Muscle layer of colon (tissue), 2 donors: ENCODE measurements at regions not wholly inside any gene's neighbourhood (a gene's known extent, or its start where the extent isn't known, plus 50 kb on each side); places are given as distances from the start of the nearest gene placed in this dataset.
"Not testable (repeated sequence)": the region's sequence is repeated elsewhere in the genome, so short reads cannot be mapped to it uniquely, and the experiment has no call there.

Source experiments
- H3K27ac ChIP-seq: one replicate; pipeline ENCODE4 v1.7.0; 2013; ENCODE audit warnings: low read depth, mild to moderate bottlenecking, low read length, moderate library complexity
- H3K27me3 ChIP-seq, 2 donors: one replicate each; pipeline ENCODE4 v1.7.0; 2013; ENCODE audit warnings: low read length in 2 of 2, mild to moderate bottlenecking in 2 of 2; ENCODE audit not compliant: insufficient read depth in 2 of 2, control insufficient read depth in 1 of 2
- H3K36me3 ChIP-seq: one replicate; pipeline ENCODE4 v1.7.0; 2013; ENCODE audit warnings: mild to moderate bottlenecking, low read length; ENCODE audit not compliant: insufficient read depth
- H3K4me1 ChIP-seq: one replicate; pipeline ENCODE4 v1.7.0; 2013; ENCODE audit warnings: mild to moderate bottlenecking, low read length; ENCODE audit not compliant: insufficient read depth
- H3K4me3 ChIP-seq, 2 donors: one replicate each; pipeline ENCODE4 v1.7.0; 2013; ENCODE audit warnings: low read length in 2 of 2, low read depth in 1 of 2, mild to moderate bottlenecking in 1 of 2, moderate library complexity in 1 of 2
- H3K9ac ChIP-seq: one replicate; pipeline ENCODE4 v1.7.0; 2013; ENCODE audit warnings: low read length
- H3K9me3 ChIP-seq: one replicate; pipeline ENCODE4 v1.7.0; 2013; ENCODE audit warnings: mild to moderate bottlenecking, low read length
- donor health status: abdominal sarcoma.
- donor health status: Adenocarcinoma of cecum.

DNA sequence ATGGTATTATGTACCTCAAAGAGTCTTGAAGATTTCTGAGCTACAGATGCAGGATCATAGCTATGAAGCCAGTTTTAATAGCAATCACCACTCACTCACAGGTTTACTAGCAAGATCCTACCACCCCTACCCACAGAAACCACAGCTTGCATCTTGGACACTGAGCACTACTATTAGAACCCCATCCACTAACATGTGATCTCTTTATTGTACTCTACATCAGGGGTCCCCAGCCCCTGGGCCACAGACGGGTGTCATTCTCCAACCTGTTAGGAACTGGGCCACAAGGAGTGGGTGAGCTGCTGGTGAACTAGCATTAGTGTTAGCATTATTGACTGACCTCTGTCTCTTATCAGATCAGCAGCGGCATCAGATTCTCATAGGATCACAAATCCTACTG is 844.8 kb upstream of the CHORDC1 start:
- Histone ChIP-seq H3K4me3 (no peak overlapping the region), H3K27ac (no peak overlapping the region), H3K27me3 (no peaks in the 10 kb centered on the region), H3K9me3 (no peaks in the 10 kb centered on the region), H3K4me1 (no peaks in the 10 kb centered on the region), H3K9ac (no peak overlapping the region), H3K36me3 (no peaks in the 10 kb centered on the region)

DNA sequence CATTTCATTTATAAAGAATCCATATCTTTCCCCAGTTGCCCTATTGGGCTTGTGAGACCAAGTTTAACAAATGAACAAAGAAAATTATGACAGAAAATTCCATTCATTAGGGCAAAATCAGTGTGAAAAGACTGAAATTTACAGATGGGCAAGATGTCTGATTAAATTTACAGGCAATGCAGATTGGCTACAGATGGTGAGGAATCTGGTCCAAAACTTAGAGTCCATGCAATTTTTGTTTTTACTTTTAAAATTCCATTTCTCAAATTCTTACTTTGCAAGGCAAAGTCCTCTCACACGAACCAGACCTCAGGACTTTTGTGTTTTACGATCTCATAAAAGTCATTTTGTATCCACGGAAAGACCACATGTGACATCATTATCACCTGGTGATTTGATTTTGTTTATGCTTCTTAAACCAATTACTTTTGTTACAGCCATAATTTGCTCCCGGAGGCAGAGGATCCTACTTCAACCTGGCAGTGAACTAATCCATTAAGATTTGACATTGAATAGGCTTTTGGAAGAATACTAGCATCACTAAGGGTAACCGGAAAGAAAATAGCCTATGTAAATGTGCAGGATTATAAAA is 843.7 kb upstream of the CHORDC1 start:
- Histone ChIP-seq H3K9ac (no peak overlapping the region), H3K27ac (no peak overlapping the region), H3K4me1 (no peaks in the 10 kb centered on the region), H3K27me3 (no peaks in the 10 kb centered on the region), H3K4me3 (no peak overlapping the region), H3K36me3 (no peaks in the 10 kb centered on the region), H3K9me3 (no peaks in the 10 kb centered on the region)

DNA sequence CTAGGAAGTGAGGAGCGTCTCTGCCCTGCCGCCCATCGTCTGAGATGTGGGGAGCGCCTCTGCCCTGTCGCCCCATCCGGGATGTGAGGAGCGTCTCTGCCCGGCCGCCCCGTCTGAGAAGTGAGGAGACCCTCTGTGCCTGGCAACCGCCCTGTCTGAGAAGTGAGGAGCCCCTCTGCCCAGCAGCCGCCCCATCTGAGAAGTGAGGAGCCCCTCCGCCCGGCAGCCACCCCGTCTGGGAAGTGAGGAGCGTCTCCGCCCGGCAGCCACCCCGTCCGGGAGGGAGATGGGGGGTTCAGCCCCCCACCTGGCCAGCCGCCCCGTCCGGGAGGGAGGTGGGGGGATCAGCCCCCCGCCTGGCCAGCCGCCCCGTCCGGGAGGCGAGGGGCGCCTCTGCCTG is 840.5 kb upstream of the CHORDC1 start:
- H3K27me3 ChIP-seq, H3K4me3 ChIP-seq, H3K9me3 ChIP-seq, H3K4me1 ChIP-seq, H3K9ac ChIP-seq, H3K27ac ChIP-seq, H3K36me3 ChIP-seq: not testable (repeated sequence)

DNA sequence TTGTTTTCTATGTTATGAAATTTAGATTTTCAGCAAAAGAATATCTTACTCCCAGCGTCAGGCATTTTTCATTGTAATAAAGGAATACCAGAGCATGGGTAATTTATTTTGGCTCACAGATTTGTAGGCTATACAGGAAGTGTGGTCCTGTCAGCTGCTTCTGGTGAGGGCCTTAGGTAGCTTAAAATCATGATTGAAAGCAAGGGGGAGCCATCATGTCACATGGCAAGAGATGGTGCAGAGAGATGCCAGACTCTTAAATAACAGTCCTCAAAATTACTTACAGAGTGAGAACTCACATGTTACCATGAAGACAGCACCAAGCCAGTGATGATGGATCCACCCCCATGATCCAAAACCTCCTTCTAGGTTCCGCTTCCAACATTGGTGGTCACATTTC is 825.0 kb upstream of the CHORDC1 start:
- Histone ChIP-seq H3K36me3 (no peaks in the 10 kb centered on the region), H3K4me1 (no peaks in the 10 kb centered on the region), H3K9ac (no peak overlapping the region), H3K27ac (no peak overlapping the region), H3K4me3 (no peak overlapping the region), H3K27me3 (no peaks in the 10 kb centered on the region), H3K9me3 (no peaks in the 10 kb centered on the region)

DNA sequence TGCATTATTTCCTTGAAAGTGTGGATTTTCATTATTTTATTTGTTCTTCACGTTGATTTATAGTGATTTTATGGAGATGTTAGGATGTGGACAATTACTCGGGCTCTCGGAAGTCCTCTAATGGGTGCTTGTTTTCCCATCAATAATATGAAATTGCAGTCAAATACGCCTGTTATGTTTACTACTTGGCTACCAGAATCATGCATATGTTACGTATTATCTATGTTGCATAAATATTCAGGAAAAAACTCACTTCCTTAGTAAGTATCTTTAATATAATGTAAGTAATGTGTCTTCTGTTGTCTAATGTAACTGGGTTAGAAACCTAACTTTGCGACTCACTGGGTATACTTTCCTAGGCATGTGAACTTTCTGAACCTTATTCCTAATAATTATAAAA is 823.4 kb upstream of the CHORDC1 start:
- no peaks in the 10 kb centered on the region for H3K36me3 ChIP-seq

DNA sequence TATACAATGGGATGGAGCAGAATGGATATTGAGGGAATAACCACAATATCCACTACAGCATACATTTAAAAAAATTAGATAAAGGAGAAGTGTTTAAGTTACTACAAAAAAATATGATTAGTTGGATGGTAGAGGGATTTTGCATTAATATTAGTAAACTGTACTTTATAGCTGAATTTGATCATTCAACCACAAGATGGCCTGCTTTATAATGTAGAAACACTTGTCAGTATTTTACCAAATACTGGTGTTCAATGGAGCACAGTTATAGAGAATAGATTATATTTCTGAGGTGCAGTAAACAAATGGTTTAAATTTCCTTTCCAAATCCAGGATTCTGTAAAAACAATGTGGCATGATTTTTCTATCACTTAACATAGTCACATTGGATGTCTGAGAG is 818.8 kb upstream of the CHORDC1 start:
- Histone ChIP-seq H3K4me3 (no peak overlapping the region), H3K27ac (no peak overlapping the region), H3K27me3 (no peaks in the 10 kb centered on the region), H3K36me3 (no peaks in the 10 kb centered on the region), H3K9ac (no peak overlapping the region), H3K9me3 (no peaks in the 10 kb centered on the region), H3K4me1 (no peaks in the 10 kb centered on the region)

More for the DNA sequence above, 823.4 kb upstream of the CHORDC1 start:
- H3K9ac ChIP-seq, result no peak overlapping the region
- H3K4me1 ChIP-seq, result no peaks in the 10 kb centered on the region
- no peaks in the 10 kb centered on the region for H3K9me3 ChIP-seq
- no peak overlapping the region for H3K4me3 ChIP-seq
- no peaks in the 10 kb centered on the region for H3K27me3 ChIP-seq
- no peak overlapping the region for H3K27ac ChIP-seq

DNA sequence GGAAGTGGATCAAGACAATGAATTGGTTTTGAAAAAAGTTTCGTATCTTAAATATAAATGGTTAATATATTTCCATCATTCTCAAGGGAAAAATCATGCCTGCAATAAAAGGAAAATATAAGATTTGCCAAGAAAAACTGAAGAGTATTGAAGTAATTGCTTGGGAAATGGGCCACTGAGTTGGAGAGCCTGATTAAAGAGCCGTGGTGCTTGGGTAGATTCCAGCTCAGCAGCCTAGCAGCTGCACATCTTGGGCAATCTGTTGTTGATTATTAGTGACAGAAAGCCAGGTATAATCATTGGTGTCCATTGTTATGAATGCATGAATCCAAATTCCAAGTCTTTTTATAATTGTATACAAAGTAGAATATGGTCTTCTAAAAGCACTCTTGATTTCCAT is 800.9 kb upstream of the CHORDC1 start:
- no peak overlapping the region for H3K27ac ChIP-seq
- H3K4me1 ChIP-seq, result no peaks in the 10 kb centered on the region
- no peaks in the 10 kb centered on the region for H3K9me3 ChIP-seq
- H3K27me3 ChIP-seq, result no peaks in the 10 kb centered on the region
- no peak overlapping the region for H3K4me3 ChIP-seq
- no peaks in the 10 kb centered on the region for H3K36me3 ChIP-seq
- no peak overlapping the region for H3K9ac ChIP-seq

DNA sequence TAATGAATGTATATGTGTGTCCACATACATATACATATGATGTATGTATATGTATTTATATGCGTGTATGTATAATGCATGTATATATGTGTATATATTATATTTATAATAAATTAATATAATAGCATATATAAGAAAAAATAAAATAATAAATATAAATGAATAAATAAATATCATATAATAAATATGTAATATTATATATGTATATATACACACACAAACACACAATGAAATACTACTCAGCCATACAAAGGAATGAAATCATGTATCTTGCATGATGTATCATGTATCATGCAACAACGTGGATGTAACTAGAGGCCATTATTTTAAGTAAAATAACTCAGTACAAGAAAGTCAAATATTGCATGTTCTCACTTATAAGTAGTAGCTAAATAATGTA is 788.7 kb upstream of the CHORDC1 start:
- H3K36me3 ChIP-seq, result no peaks in the 10 kb centered on the region
- H3K4me1 ChIP-seq, result no peaks in the 10 kb centered on the region
- no peak overlapping the region for H3K27ac ChIP-seq
- H3K27me3 ChIP-seq, result no peaks in the 10 kb centered on the region
- no peaks in the 10 kb centered on the region for H3K9me3 ChIP-seq
- no peak overlapping the region for H3K4me3 ChIP-seq
- H3K9ac ChIP-seq, result no peak overlapping the region

DNA sequence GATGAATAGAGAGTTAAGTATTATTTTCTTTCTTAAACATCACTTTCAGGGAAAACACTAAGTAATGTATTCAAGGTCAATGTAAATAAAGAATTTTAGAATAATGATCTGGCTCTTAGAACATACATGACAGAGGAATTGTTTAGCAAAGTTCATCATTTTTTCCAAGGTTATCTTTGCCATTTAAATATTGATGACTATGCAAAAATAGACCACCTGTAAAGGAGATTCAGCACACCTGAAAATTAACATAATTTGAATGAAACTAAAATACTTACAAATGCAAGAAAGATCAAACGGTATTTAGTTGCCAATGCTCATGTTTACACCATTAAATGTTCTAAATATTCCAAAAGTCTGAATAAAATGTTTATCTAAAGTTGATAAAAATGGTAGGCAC is 782.6 kb upstream of the CHORDC1 start:
- Histone ChIP-seq H3K27me3 (no peaks in the 10 kb centered on the region), H3K27ac (no peak overlapping the region), H3K9ac (no peak overlapping the region), H3K4me3 (no peak overlapping the region), H3K36me3 (no peaks in the 10 kb centered on the region), H3K4me1 (no peaks in the 10 kb centered on the region), H3K9me3 (no peaks in the 10 kb centered on the region)

DNA sequence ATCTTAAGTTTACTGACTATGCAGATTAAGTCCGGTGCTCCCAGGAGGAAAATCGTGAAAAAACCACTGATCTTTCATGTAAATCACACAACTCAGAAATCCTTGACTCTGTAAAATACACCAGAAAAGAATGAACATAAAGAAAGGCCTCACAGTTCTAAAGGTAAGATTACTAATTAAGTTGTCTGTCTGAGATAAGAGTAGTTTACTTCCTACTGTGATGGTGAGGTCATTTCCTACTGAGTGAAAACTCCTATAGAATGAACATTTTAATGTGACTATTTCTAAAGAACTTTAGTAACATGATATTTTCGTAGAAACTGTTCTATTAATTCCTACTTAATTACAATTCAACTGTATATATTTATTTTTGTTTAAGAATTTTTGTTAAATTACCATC is 774.4 kb upstream of the CHORDC1 start:
- no peaks in the 10 kb centered on the region for H3K36me3 ChIP-seq
- no peaks in the 10 kb centered on the region for H3K4me1 ChIP-seq
- no peaks in the 10 kb centered on the region for H3K27me3 ChIP-seq
- H3K27ac ChIP-seq, result no peak overlapping the region
- no peak overlapping the region for H3K9ac ChIP-seq
- H3K4me3 ChIP-seq, result no peak overlapping the region
- no peaks in the 10 kb centered on the region for H3K9me3 ChIP-seq

DNA sequence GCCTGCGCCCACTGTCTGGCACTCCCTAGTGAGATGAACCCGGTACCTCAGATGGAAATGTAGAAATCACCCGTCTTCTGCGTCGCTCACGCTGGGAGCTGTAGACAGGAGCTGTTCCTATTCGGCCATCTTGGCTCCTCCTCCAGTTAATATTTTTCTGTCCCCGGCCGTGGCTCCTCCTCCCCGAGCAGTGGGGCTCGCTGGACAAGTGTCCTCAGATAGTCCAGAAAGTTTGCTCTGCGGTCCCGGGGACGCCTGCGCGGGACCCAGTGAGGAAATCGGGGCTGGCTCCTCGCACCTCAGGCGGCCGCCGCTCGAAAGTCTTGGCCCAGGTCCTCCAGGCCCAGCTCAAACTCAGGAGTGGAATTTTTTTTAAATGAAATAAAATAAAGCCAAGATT is 749.3 kb upstream of the CHORDC1 start:
- not testable (repeated sequence) for H3K4me1 ChIP-seq, H3K4me3 ChIP-seq, H3K36me3 ChIP-seq, H3K9ac ChIP-seq, H3K27me3 ChIP-seq, H3K27ac ChIP-seq, H3K9me3 ChIP-seq

DNA sequence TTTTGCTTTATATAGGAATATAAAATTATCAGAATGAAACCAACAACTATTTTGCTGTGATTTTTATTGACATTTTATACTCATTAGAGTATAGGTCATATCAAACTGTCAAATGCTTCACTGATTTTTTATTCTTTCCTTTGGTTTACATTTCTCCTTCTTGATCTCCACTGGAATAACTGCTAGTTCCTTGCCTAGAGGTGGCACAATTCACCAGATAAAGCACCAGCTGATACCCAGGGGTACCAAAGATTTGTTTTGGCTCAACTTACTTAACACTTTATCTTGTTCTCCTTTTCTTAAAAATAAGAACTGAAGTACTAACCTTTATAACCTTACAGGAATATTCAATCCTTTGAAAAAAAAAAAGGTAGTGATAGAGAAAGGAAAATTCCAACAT is 725.1 kb upstream of the CHORDC1 start:
- Histone ChIP-seq H3K9me3 (no peaks in the 10 kb centered on the region), H3K36me3 (no peaks in the 10 kb centered on the region)

More for the DNA sequence above, 725.1 kb upstream of the CHORDC1 start:
- no peak overlapping the region for H3K4me3 ChIP-seq
- H3K27ac ChIP-seq, result no peak overlapping the region
- no peak overlapping the region for H3K9ac ChIP-seq
- no peaks in the 10 kb centered on the region for H3K27me3 ChIP-seq
- H3K4me1 ChIP-seq, result no peaks in the 10 kb centered on the region
